Adrenal gland (tissue), 5 donors: ENCODE measurements at regions not wholly inside any gene's neighbourhood (a gene's known extent, or its start where the extent isn't known, plus 50 kb on each side); places are given as distances from the start of the nearest gene placed in this dataset.

Experiments used
- CTCF ChIP-seq, 6 experiments: fragments of 450-650 bp in 4 of 6; fragments of 200-600 bp in 2 of 6; sonication (generic) in 1 of 6; IDR thresholded peaks; 1 replicate in 5 of 6; 2 replicates in 1 of 6; pipeline versions ENCODE4 v1.5.1 to v1.8.0; 2016 to 2021; ENCODE audit warnings: antibody characterized with exemption in 6 of 6, mild to moderate bottlenecking in 2 of 6, moderate library complexity in 1 of 6
- POLR2A ChIP-seq, 2 donors: fragments of 450-650 bp; IDR thresholded peaks; one replicate each; pipeline ENCODE4 v1.6.1; 2017; ENCODE audit warnings: antibody characterized with exemption in 2 of 2, mild to moderate bottlenecking in 2 of 2, moderate library complexity in 1 of 2
- donor health status: DM: no; HTN: no; CAD: no.

- TF ChIP-seq POLR2A (IDR thresholded peaks at IDR 0.05) (no peak), CTCF (IDR thresholded peaks at IDR 0.05) (no peak)
Measured at GRCh38 chr3:145471976-145472375, 689.0 kb downstream of the PLOD2 start.
